SK-N-SH (cell line): ENCODE measurements at regions not wholly inside any gene's neighbourhood (a gene's known extent, or its start where the extent isn't known, plus 50 kb on each side); places are given as distances from the start of the nearest gene placed in this dataset.

Experiments
- CTCF ChIA-PET: fragments of 300-600, 350-600 bp; formaldehyde crosslinking; extraction: SDS; loops from one replicate; lab custom pipeline; 2021; lab: Yijun Ruan, JAX
- POLR2A ChIA-PET: fragments of 350-600 bp; sonication (Branson Sonifier 250); formaldehyde crosslinking; extraction: SDS; loops from one replicate; lab custom pipeline; 2020; ENCODE audit warnings: antibody characterized with exemption, inconsistent platforms; lab: Yijun Ruan, JAX
- DNase-seq: peaks from one replicate; pipeline ENCODE4 v3.0.0; 2012
- H2AFZ ChIP-seq: fragments of 200-600 bp; sonication (generic); 2 replicates; pipeline ENCODE4 v1.8.1; 2016; ENCODE audit warnings: antibody characterized with exemption, mild to moderate bottlenecking, low read depth
- H3F3A ChIP-seq: fragments of 200-600 bp; sonication (generic); replicated peaks from 2 replicates; pipeline ENCODE3; 2016; ENCODE audit warnings: antibody characterized with exemption, mild to moderate bottlenecking; ENCODE audit not compliant: insufficient read depth
- H3K27ac ChIP-seq, 2 experiments: fragments of 200-500 bp in 1 of 2; fragments of 200-600 bp in 1 of 2; sonication (Bioruptor generic) in 1 of 2; sonication (generic), shearing (Covaris generic) in 1 of 2; 2 replicates each; pipeline versions ENCODE4 v1.5.1 to v1.6.1; 2014 to 2016; ENCODE audit warnings: low read depth in 2 of 2, inconsistent platforms in 1 of 2, low read length in 1 of 2, mild to moderate bottlenecking in 1 of 2, mixed read lengths in 1 of 2
- H3K27me3 ChIP-seq: fragments of 200-600 bp; sonication (generic), shearing (Covaris generic); 2 replicates; pipeline ENCODE4 v1.6.1; 2016; ENCODE audit warnings: mixed run types; ENCODE audit not compliant: insufficient read depth
- H3K36me3 ChIP-seq, 2 experiments: fragments of 200-500 bp in 1 of 2; fragments of 200-600 bp in 1 of 2; sonication (Bioruptor generic) in 1 of 2; sonication (generic) in 1 of 2; replicated peaks in 1 of 2; 2 replicates each; pipeline versions ENCODE3 to v1.5.1; 2014 to 2016; ENCODE audit warnings: low read length in 1 of 2, mild to moderate bottlenecking in 1 of 2; ENCODE audit not compliant: insufficient read depth in 2 of 2, control insufficient read depth in 1 of 2
- H3K4me1 ChIP-seq, 2 experiments: fragments of 200-500 bp in 1 of 2; fragments of 200-600 bp in 1 of 2; sonication (Bioruptor generic) in 1 of 2; sonication (generic), shearing (Covaris generic) in 1 of 2; 2 replicates each; pipeline versions ENCODE4 v1.5.1 to v1.6.1; 2014 to 2016; ENCODE audit warnings: low read depth in 1 of 2, low read length in 1 of 2, mixed run types in 1 of 2; ENCODE audit not compliant: insufficient read depth in 2 of 2, control insufficient read depth in 1 of 2
- H3K4me2 ChIP-seq: fragments of 200-600 bp; sonication (generic), shearing (Covaris generic); 2 replicates; pipeline ENCODE4 v1.6.1; 2017; ENCODE audit warnings: mixed run types
- H3K4me3 ChIP-seq, 2 experiments: fragments of 200-500 bp in 1 of 2; fragments of 200-600 bp in 1 of 2; sonication (Bioruptor generic) in 1 of 2; sonication (generic), shearing (Covaris generic) in 1 of 2; 2 replicates each; pipeline versions ENCODE4 v1.5.1 to v1.8.1; 2014 to 2016; ENCODE audit warnings: low read depth in 2 of 2, inconsistent platforms in 1 of 2, low read length in 1 of 2, mild to moderate bottlenecking in 1 of 2, mixed read lengths in 1 of 2, moderate library complexity in 1 of 2
- H3K79me2 ChIP-seq: fragments of 200-600 bp; sonication (generic); 2 replicates; pipeline ENCODE4 v1.8.1; 2017; ENCODE audit warnings: mild to moderate bottlenecking; ENCODE audit not compliant: insufficient read depth
- H3K9ac ChIP-seq: fragments of 200-600 bp; sonication (generic); 2 replicates; pipeline ENCODE4 v1.6.1; 2017; ENCODE audit warnings: mixed run types
- H3K9me2 ChIP-seq: fragments of 200-600 bp; sonication (generic); 2 replicates; pipeline ENCODE4 v1.6.1; 2017; ENCODE audit warnings: mixed run types
- H3K9me3 ChIP-seq: fragments of 200-600 bp; sonication (generic); 2 replicates; pipeline ENCODE4 v1.6.1; 2017; ENCODE audit warnings: mixed run types, mild to moderate bottlenecking, moderate library complexity
- H4K20me1 ChIP-seq: fragments of 200-600 bp; sonication (generic); 2 replicates; pipeline ENCODE4 v1.6.1; 2017; ENCODE audit warnings: mild to moderate bottlenecking, mixed run types; ENCODE audit not compliant: insufficient read depth
- CHD2 ChIP-seq: fragments of 150-350 bp; IDR thresholded peaks from 2 replicates; pipeline ENCODE4 v1.6.1; 2018; ENCODE audit warnings: low read length; ENCODE audit not compliant: partially characterized antibody
- ELF1 ChIP-seq: IDR thresholded peaks from 2 replicates; pipeline ENCODE4 v1.4.0; 2012
- EP300 ChIP-seq, 2 experiments: IDR thresholded peaks; 2 replicates each; pipeline versions ENCODE4 v1.4.0 to v1.6.1; 2012; ENCODE audit warnings: borderline replicate concordance in 1 of 2, low read depth in 1 of 2, low read length in 1 of 2
- FOXJ3 ChIP-seq: sonication (generic); formaldehyde crosslinking; IDR thresholded peaks from 2 replicates; pipeline ENCODE4 v1.5.1; 2020; ENCODE audit warnings: mild to moderate bottlenecking, missing genetic modification reagents
- IRF3 ChIP-seq: fragments of 150-350 bp; IDR thresholded peaks from 2 replicates; pipeline ENCODE4 v1.6.1; 2016; ENCODE audit warnings: mild to moderate bottlenecking, low read depth, low read length
- JUND ChIP-seq: IDR thresholded peaks from 2 replicates; pipeline ENCODE4 v1.4.0; 2012
- MEF2A ChIP-seq: IDR thresholded peaks from 2 replicates; pipeline ENCODE4 v1.4.0; 2012; ENCODE audit warnings: low read depth, borderline replicate concordance
- NFIC ChIP-seq: IDR thresholded peaks from 2 replicates; pipeline ENCODE4 v1.4.0; 2012; ENCODE audit warnings: borderline replicate concordance
- RCOR1 ChIP-seq: fragments of 150-350 bp; IDR thresholded peaks from 2 replicates; pipeline ENCODE4 v1.6.1; 2017; ENCODE audit warnings: antibody characterized with exemption, low read length
- RXRA ChIP-seq: IDR thresholded peaks from 2 replicates; pipeline ENCODE4 v1.4.0; 2012; ENCODE audit warnings: low read depth, mild to moderate bottlenecking, borderline replicate concordance
- SMC3 ChIP-seq: IDR thresholded peaks from 2 replicates; pipeline ENCODE4 v1.6.1; 2012; ENCODE audit warnings: low read depth, low read length, improper control_type of control experiment
- TAF1 ChIP-seq: IDR thresholded peaks from 2 replicates; pipeline ENCODE4 v1.6.1; 2012; ENCODE audit warnings: low read depth, mild to moderate bottlenecking, low read length, moderate library complexity, borderline replicate concordance
- WGBS: methylation state at CpG from one replicate; pipeline ENCODE4 v1.1.6; 2017; ENCODE audit warnings: low lambda C conversion rate; 5-methylcytosine and 5-hydroxymethylcytosine counted together
- TF ChIP-seq, protein P1 (sequence below): IDR thresholded peaks from 2 replicates; pipeline ENCODE4 v1.6.1; 2012; ENCODE audit warnings: mild to moderate bottlenecking, low read depth, low read length, moderate library complexity

GRCh38 chr16:5918567-5919130 lies 821.1 kb upstream of the EEF2KMT start:
- H3K27ac ChIP-seq, result no peak overlapping the region
- H3K27me3 ChIP-seq, result no peaks in the 10 kb centered on the region
- WGBS, result 22% methylated on average over 4 of the region's 4 CpGs
- TF ChIP-seq TAF1 (no peak), SMC3 (no peak), IRF3 (no peak), MEF2A (no peak), NFIC (no peak), RCOR1 (no peak), CHD2 (no peak), ELF1 (no peak), EP300 (IDR thresholded peaks at IDR 0.05; ENCODE audit: borderline replicate concordance in 1 of 2, low read depth in 1 of 2, low read length in 1 of 2) (no peak), JUND (no peak), FOXJ3 (CRISPR knock-in tag) (no peak), RXRA (no peak)
- TF ChIP-seq, protein P1, sequence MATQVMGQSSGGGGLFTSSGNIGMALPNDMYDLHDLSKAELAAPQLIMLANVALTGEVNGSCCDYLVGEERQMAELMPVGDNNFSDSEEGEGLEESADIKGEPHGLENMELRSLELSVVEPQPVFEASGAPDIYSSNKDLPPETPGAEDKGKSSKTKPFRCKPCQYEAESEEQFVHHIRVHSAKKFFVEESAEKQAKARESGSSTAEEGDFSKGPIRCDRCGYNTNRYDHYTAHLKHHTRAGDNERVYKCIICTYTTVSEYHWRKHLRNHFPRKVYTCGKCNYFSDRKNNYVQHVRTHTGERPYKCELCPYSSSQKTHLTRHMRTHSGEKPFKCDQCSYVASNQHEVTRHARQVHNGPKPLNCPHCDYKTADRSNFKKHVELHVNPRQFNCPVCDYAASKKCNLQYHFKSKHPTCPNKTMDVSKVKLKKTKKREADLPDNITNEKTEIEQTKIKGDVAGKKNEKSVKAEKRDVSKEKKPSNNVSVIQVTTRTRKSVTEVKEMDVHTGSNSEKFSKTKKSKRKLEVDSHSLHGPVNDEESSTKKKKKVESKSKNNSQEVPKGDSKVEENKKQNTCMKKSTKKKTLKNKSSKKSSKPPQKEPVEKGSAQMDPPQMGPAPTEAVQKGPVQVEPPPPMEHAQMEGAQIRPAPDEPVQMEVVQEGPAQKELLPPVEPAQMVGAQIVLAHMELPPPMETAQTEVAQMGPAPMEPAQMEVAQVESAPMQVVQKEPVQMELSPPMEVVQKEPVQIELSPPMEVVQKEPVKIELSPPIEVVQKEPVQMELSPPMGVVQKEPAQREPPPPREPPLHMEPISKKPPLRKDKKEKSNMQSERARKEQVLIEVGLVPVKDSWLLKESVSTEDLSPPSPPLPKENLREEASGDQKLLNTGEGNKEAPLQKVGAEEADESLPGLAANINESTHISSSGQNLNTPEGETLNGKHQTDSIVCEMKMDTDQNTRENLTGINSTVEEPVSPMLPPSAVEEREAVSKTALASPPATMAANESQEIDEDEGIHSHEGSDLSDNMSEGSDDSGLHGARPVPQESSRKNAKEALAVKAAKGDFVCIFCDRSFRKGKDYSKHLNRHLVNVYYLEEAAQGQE, result no peak
- no peaks in the 10 kb centered on the region for H3K36me3 ChIP-seq
- no peak overlapping the region for H3K4me2 ChIP-seq
- H3K4me3 ChIP-seq, result no peak overlapping the region
- H2AFZ ChIP-seq, result no peak overlapping the region
- H3K79me2 ChIP-seq, result no peaks in the 10 kb centered on the region
- no peaks in the 10 kb centered on the region for H3K9me2 ChIP-seq
- ChIA-PET CTCF (no interaction called here), POLR2A (no interaction called here)
- no peak for DNase-seq
- H3F3A ChIP-seq, result no peaks in the 10 kb centered on the region
- no peaks in the 10 kb centered on the region for H3K9me3 ChIP-seq
- no peak overlapping the region for H3K9ac ChIP-seq
- peaks cover 0 to 4% of the 10 kb centered on the region in 2 experiments; a peak in 1 of 4 replicates for H3K4me1 ChIP-seq
- H4K20me1 ChIP-seq, result no peaks in the 10 kb centered on the region
